Keratinocyte (primary cell): ENCODE measurements at regions not wholly inside any gene's neighbourhood (a gene's known extent, or its start where the extent isn't known, plus 50 kb on each side); places are given as distances from the start of the nearest gene placed in this dataset.

ENCODE experiments used
- CTCF ChIP-seq, 3 experiments: IDR thresholded peaks in 1 of 3; conservative IDR thresholded peaks in 1 of 3; optimal IDR thresholded peaks in 1 of 3; 2 replicates in 2 of 3; 3 replicates in 1 of 3; pipeline versions ENCODE3 to v1.5.1; 2011; ENCODE audit warnings: low read length in 3 of 3, mild to moderate bottlenecking in 3 of 3, moderate library complexity in 2 of 3, control low read depth in 1 of 3, inconsistent platforms in 1 of 3; ENCODE audit not compliant: insufficient read depth in 2 of 3; ENCODE audit errors: extremely low read depth in 1 of 3
- EZH2 ChIP-seq: IDR thresholded peaks from one replicate; pipeline ENCODE4 v1.6.1; 2012; ENCODE audit warnings: inconsistent platforms, mild to moderate bottlenecking, low read length, moderate library complexity

GRCh38 chr1:195337646-195338045 lies 1270.6 kb downstream of the KCNT2 start:
- TF ChIP-seq CTCF (optimal IDR thresholded peaks at IDR 0.05 in 1 of 3, IDR thresholded peaks at IDR 0.05 in 1 of 3, conservative IDR thresholded peaks at IDR 0.05 in 1 of 3; ENCODE audit: extremely low read depth in 1 of 3, insufficient read depth in 2 of 3, low read length in 3 of 3) (no peak), EZH2 (no peak)
